ENCODE measurements at regions not wholly inside any gene's neighbourhood (a gene's known extent, or its start where the extent isn't known, plus 50 kb on each side); places are given as distances from the start of the nearest gene placed in this dataset.

DNA sequence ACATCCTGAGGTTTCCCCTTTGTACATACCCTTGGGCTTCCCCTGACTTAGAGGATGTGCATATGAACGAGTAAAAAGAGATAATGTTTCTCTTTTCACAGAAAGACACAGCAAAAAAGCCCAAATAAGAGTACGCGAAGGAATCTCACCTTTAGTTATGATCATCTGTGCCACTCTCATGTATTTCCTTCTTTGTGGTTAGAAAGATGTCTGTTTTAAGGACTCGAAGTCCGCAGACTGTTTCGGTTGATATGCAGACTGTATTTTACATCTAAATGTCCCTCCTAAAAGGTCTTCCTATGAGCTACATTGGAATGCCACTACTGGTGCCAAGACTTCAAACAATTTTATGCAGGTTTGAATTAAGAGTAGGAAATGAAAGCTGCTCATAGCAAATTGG lies 102.3 kb upstream of the GOT2 start:
- WGBS (ENCODE audit: low lambda C conversion rate) = 65% methylated on average over 6 of the region's 6 CpGs
- BruUV-seq (replicated peaks) = no TSS peak
- Histone ChIP-seq H3K79me2 (ENCODE audit: insufficient read depth, low read length) (no peaks in the 10 kb centered on the region), H3K36me3 (replicated peaks in 1 of 2; ENCODE audit: control insufficient read depth in 1 of 2, insufficient read depth in 2 of 2, low read length in 2 of 2) (no peaks in the 10 kb centered on the region), H3K9ac (ENCODE audit: insufficient read depth, low read depth, low read length) (no peak overlapping the region), H3K9me3 (ENCODE audit: low read length) (no peaks in the 10 kb centered on the region), H3K4me2 (ENCODE audit: low read depth, low read length) (no peak overlapping the region), H2AFZ (ENCODE audit: low read length) (no peak overlapping the region), H3K27me3 (ENCODE audit: control insufficient read depth in 1 of 2, insufficient read depth in 2 of 2, low read length in 2 of 2) (no peaks in the 10 kb centered on the region), H3K4me1 (ENCODE audit: insufficient read depth, low read length) (no peaks in the 10 kb centered on the region), H3K4me3 (replicated peaks in 1 of 3; ENCODE audit: insufficient read depth in 1 of 3, low read depth in 2 of 3, low read length in 3 of 3) (no peak overlapping the region), H3K27ac (ENCODE audit: extremely low read length, insufficient read depth, low read length) (no peak overlapping the region), H4K20me1 (ENCODE audit: insufficient read depth, low read length) (no peaks in the 10 kb centered on the region)
- TF ChIP-seq KLF11 (CRISPR knock-in tag; IDR thresholded peaks at IDR 0.05) = no peak
- TF ChIP-seq JUNB (CRISPR knock-in tag; IDR thresholded peaks at IDR 0.05; ENCODE audit: borderline replicate concordance) = no peak
- TF ChIP-seq TEAD2 (CRISPR knock-in tag; IDR thresholded peaks at IDR 0.05) = no peak
- no peak for TF ChIP-seq KLF15 (CRISPR knock-in tag; IDR thresholded peaks at IDR 0.05; ENCODE audit: borderline replicate concordance)
- TF ChIP-seq, protein P1, sequence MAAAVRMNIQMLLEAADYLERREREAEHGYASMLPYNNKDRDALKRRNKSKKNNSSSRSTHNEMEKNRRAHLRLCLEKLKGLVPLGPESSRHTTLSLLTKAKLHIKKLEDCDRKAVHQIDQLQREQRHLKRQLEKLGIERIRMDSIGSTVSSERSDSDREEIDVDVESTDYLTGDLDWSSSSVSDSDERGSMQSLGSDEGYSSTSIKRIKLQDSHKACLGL (CRISPR knock-in tag; IDR thresholded peaks at IDR 0.05) = no peak
- no peak for TF ChIP-seq HOXD1 (CRISPR knock-in tag; IDR thresholded peaks at IDR 0.05)
- TF ChIP-seq ZNF543 (CRISPR knock-in tag; IDR thresholded peaks at IDR 0.05) = no peak
- TF ChIP-seq ZMAT3 (CRISPR knock-in tag; conservative IDR thresholded peaks at IDR 0.05) = no peak
- TF ChIP-seq, protein P2, sequence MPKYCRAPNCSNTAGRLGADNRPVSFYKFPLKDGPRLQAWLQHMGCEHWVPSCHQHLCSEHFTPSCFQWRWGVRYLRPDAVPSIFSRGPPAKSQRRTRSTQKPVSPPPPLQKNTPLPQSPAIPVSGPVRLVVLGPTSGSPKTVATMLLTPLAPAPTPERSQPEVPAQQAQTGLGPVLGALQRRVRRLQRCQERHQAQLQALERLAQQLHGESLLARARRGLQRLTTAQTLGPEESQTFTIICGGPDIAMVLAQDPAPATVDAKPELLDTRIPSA (CRISPR knock-in tag; IDR thresholded peaks at IDR 0.05; ENCODE audit: borderline replicate concordance) = no peak
- TF ChIP-seq NKX3-1 (CRISPR knock-in tag; IDR thresholded peaks at IDR 0.05) = no peak
- intact Hi-C loops (cut with micrococcal nuclease; ENCODE audit: unreplicated experiment) = no loop called here
- in situ Hi-C loops (cut with HindIII; ENCODE audit: extremely low pct_ligation_motif_present, low pct_unique_long_range_greater_than_20kb) = no loop called here
- ChIA-PET CTCF (ENCODE audit: low intra/inter-chr PET ratio, low total read pairs) (no interaction called here), POLR2A (no interaction called here)
- DNase-seq (ENCODE audit: low spot score) (no peak), ATAC-seq (no peak), FAIRE-seq (no peak)

All from HepG2 (cell line).